ENCODE measurements at regions not wholly inside any gene's neighbourhood (a gene's known extent, or its start where the extent isn't known, plus 50 kb on each side); places are given as distances from the start of the nearest gene placed in this dataset.

GRCh38 chr3:72412340-72412956 lies 435.8 kb downstream of the SHQ1 start:
- DNase-seq: no peak
- TF ChIP-seq CTCF (IDR thresholded peaks at IDR 0.05): no peak
- TF ChIP-seq POLR2A (IDR thresholded peaks at IDR 0.05): no peak
- Histone ChIP-seq H3K4me3 (no peak overlapping the region), H3K4me1 (peaks cover 0 to 45% (median 6%) of the 10 kb centered on the region in 4 donors), H3K27ac (no peak overlapping the region), H3K27me3 (no peaks in the 10 kb centered on the region), H3K9me3 (no peaks in the 10 kb centered on the region), H3K36me3 (no peaks in the 10 kb centered on the region)
- intact Hi-C loops (cut with DNase I): no loop called here
- no peak for ATAC-seq
- WGBS (ENCODE audit: insufficient coverage, low coverage, low lambda C conversion rate, missing lambda C conversion rate): 90% methylated on average over 5 of the region's 5 CpGs

DNA sequence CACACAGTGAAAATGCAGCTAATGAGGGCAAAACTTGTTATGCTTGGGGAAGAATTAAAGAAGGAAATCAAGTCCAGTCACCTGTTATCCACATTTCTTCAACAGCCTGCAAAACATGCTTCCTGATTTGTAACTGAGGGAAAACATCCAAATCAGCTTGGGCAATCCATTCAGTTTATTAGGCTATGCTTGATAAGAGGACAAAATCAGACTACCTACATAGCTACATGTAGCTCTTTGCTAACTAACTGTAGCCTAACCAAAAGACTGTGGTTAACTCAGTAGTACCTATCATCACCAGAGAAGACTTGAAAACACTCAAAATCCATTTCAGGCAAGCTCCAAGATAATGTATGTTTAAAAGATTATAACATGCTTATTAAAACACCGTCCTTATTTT lies 436.4 kb downstream of the SHQ1 start:
- intact Hi-C loops (cut with DNase I): no loop called here
- peak overlapping the region in 1 of 3 donors; percentile 4 for H3K27ac ChIP-seq
- H3K4me1 ChIP-seq: peaks cover 0 to 45% (median 6%) of the 10 kb centered on the region in 4 donors
- H3K9me3 ChIP-seq: no peaks in the 10 kb centered on the region
- ATAC-seq: peak; percentile 62 to 76 (median 68)
- 83% methylated on average over 1 of the region's 1 CpG for WGBS (ENCODE audit: insufficient coverage, low coverage, low lambda C conversion rate, missing lambda C conversion rate)
- no peak overlapping the region for H3K4me3 ChIP-seq
- no peak for TF ChIP-seq POLR2A (IDR thresholded peaks at IDR 0.05)
- no peak for DNase-seq
- no peaks in the 10 kb centered on the region for H3K36me3 ChIP-seq
- H3K27me3 ChIP-seq: no peaks in the 10 kb centered on the region

DNA sequence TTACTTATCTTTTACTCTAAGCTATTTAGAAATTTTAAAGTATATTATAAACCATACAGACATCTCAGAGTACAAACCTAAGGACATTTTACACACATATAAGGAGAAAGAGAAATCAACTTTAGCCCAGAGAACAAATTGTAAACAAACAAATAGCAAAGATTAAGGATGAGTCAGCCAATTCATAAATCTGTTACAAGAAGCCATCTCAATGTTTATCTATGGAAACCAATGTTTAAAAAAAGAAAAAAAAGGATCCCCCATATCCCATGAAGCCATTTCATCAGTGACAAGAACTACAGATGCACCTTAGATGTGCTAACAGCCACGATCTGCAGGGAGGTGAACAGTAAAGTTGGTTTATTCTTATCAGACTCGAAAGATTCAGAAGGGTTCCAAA lies 437.1 kb downstream of the SHQ1 start:
- Histone ChIP-seq H3K36me3 (no peaks in the 10 kb centered on the region), H3K4me1 (peaks cover 0 to 50% (median 6%) of the 10 kb centered on the region in 4 donors), H3K27me3 (no peaks in the 10 kb centered on the region), H3K27ac (peak overlapping the region in 1 of 3 donors; percentile 4), H3K9me3 (no peaks in the 10 kb centered on the region), H3K4me3 (no peak overlapping the region)
- DNase-seq (no peak), ATAC-seq (peak in 3 of 4 donors; percentile 12 to 48 (median 24))
- 50% methylated on average over 2 of the region's 2 CpGs for WGBS (ENCODE audit: insufficient coverage, low coverage, low lambda C conversion rate, missing lambda C conversion rate)
- TF ChIP-seq CTCF (IDR thresholded peaks at IDR 0.05): no peak
- no peak for TF ChIP-seq POLR2A (IDR thresholded peaks at IDR 0.05)
- intact Hi-C loops (cut with DNase I): no loop called here

DNA sequence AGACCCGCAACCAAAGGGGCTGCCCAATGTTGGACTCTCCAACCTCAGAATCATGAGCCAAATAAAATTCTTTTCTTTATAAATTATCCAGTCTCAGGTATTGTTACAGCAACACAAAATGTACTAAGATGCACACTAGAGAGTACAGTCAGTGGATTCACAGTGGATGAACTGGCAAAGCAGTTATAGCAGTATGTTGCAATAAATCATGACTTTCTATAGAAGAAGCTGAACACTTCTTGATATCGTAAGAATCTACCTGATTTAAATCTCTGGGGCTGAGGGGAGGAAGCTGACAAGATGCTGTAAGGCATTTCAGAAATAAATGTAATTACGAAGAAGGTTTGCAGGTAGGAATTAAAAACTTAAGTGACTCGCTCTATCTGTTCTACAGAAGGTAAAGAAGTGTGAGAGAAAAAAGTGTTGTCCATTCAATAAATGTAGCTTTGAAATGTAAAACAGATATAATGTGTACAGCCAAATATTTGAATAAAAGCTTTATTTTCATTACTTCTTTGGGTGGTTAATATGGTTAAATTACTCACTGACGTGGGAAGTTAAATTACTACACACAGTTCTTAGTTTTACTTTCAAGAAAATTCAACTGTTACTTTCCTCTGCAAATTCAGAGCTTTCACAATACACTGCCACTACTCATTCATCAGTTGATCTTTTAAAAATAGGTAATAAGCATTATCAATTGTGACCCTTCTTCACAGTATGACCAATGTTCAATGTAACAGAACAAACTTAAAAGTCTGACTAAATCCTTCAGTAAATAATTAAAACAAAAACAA lies 439.1 kb downstream of the SHQ1 start:
- Histone ChIP-seq H3K27ac (no peak overlapping the region), H3K27me3 (no peaks in the 10 kb centered on the region), H3K36me3 (no peaks in the 10 kb centered on the region), H3K4me1 (peaks cover 0 to 44% (median 6%) of the 10 kb centered on the region in 4 donors), H3K4me3 (no peak overlapping the region), H3K9me3 (no peaks in the 10 kb centered on the region)
- ATAC-seq (no peak), DNase-seq (no peak)
- intact Hi-C loops (cut with DNase I): no loop called here
- 84% methylated on average over 5 of the region's 5 CpGs for WGBS (ENCODE audit: insufficient coverage, low coverage, low lambda C conversion rate, missing lambda C conversion rate)
- TF ChIP-seq CTCF (IDR thresholded peaks at IDR 0.05): no peak
- no peak for TF ChIP-seq POLR2A (IDR thresholded peaks at IDR 0.05)

- TF ChIP-seq POLR2A (IDR thresholded peaks at IDR 0.05): no peak
- TF ChIP-seq CTCF (IDR thresholded peaks at IDR 0.05): no peak
- Histone ChIP-seq H3K4me3 (no peak overlapping the region), H3K36me3 (no peaks in the 10 kb centered on the region), H3K9me3 (no peaks in the 10 kb centered on the region), H3K27ac (no peak overlapping the region), H3K4me1 (peaks cover 0 to 53% (median 10%) of the 10 kb centered on the region in 4 donors), H3K27me3 (no peaks in the 10 kb centered on the region)
- intact Hi-C loops (cut with DNase I): no loop called here
- 60% methylated on average over 6 of the region's 6 CpGs for WGBS (ENCODE audit: insufficient coverage, low coverage, low lambda C conversion rate, missing lambda C conversion rate)
- no peak for DNase-seq
- peak in 1 of 4 donors; percentile 14 for ATAC-seq
These were observed 440.5 kb downstream of the SHQ1 start for GRCh38 chr3:72407766-72408165.

Measured in right lobe of liver (tissue), 6 donors.